GM20000 (cell line): ENCODE measurements at regions not wholly inside any gene's neighbourhood (a gene's known extent, or its start where the extent isn't known, plus 50 kb on each side); places are given as distances from the start of the nearest gene placed in this dataset.

Source experiments
- DNase-seq: peaks from one replicate; pipeline ENCODE4 v3.0.0; 2012; ENCODE audit warnings: low spot score
- CTCF ChIP-seq: IDR thresholded peaks from 2 replicates; pipeline ENCODE4 v1.5.1; 2012; ENCODE audit warnings: mild to moderate bottlenecking, control low read depth; ENCODE audit errors: extremely low read depth, missing control alignments

GRCh38 chr5:174183701-174184100 lies 138.2 kb downstream of the NSG2 start:
- no peak for TF ChIP-seq CTCF

GRCh38 chr5:174185506-174185905 lies 140.0 kb downstream of the NSG2 start:
- TF ChIP-seq CTCF = no peak

More at GRCh38 chr5:174183701-174184100, 138.2 kb downstream of the NSG2 start:
- no peak for DNase-seq

GRCh38 chr5:174186096-174186695 lies 140.7 kb downstream of the NSG2 start:
- TF ChIP-seq CTCF = no peak
- DNase-seq = no peak

More at GRCh38 chr5:174185506-174185905, 140.0 kb downstream of the NSG2 start:
- DNase-seq = no peak

GRCh38 chr5:174187001-174187400 lies 141.5 kb downstream of the NSG2 start:
- no peak for DNase-seq
- TF ChIP-seq CTCF = no peak

- DNase-seq = no peak
- TF ChIP-seq CTCF = no peak
These were observed 142.0 kb downstream of the NSG2 start for GRCh38 chr5:174187481-174187880.

GRCh38 chr5:174188295-174188694 lies 142.8 kb downstream of the NSG2 start:
- DNase-seq = no peak
- TF ChIP-seq CTCF = no peak

GRCh38 chr5:174189654-174190541 lies 144.4 kb downstream of the NSG2 start:
- TF ChIP-seq CTCF = no peak
- DNase-seq = no peak
